HG03457 (cell line): ENCODE measurements at regions not wholly inside any gene's neighbourhood (a gene's known extent, or its start where the extent isn't known, plus 50 kb on each side); places are given as distances from the start of the nearest gene placed in this dataset.

ENCODE experiments used
- ATAC-seq: cut with Tn5 transposase; IDR thresholded peaks from one replicate; pipeline ENCODE4 v1.9.1; 2021; ENCODE audit warnings: moderate number of reproducible peaks; ENCODE audit not compliant: unreplicated experiment

- no peak for ATAC-seq
Measured at GRCh38 chr4:154107337-154107736, 318.5 kb upstream of the SFRP2 start.

GRCh38 chr4:154088741-154089140 lies 299.9 kb upstream of the SFRP2 start:
- ATAC-seq = no peak

GRCh38 chr4:154086247-154086646 lies 297.4 kb upstream of the SFRP2 start:
- ATAC-seq = no peak

GRCh38 chr4:154084864-154085263 lies 296.0 kb upstream of the SFRP2 start:
- ATAC-seq = no peak

- no peak for ATAC-seq
Measured at GRCh38 chr4:154082760-154083535, 294.1 kb upstream of the SFRP2 start.

GRCh38 chr4:154081391-154081790 lies 292.5 kb upstream of the SFRP2 start:
- ATAC-seq = no peak

- ATAC-seq = no peak
Measured at GRCh38 chr4:154078504-154079350, 289.8 kb upstream of the SFRP2 start.

- ATAC-seq = no peak
Measured at GRCh38 chr4:154076921-154077320, 288.0 kb upstream of the SFRP2 start.

GRCh38 chr4:154073107-154073822 lies 284.4 kb upstream of the SFRP2 start:
- ATAC-seq = no peak

GRCh38 chr4:154067786-154068185 lies 278.9 kb upstream of the SFRP2 start:
- no peak for ATAC-seq

GRCh38 chr4:154065368-154065767 lies 276.5 kb upstream of the SFRP2 start:
- no peak for ATAC-seq

- no peak for ATAC-seq
Measured at GRCh38 chr4:154064244-154064643, 275.4 kb upstream of the SFRP2 start.

GRCh38 chr4:154049457-154050181 lies 260.7 kb upstream of the SFRP2 start:
- ATAC-seq = no peak

GRCh38 chr4:154047733-154048132 lies 258.9 kb upstream of the SFRP2 start:
- ATAC-seq = no peak

- no peak for ATAC-seq
Measured at GRCh38 chr4:154044742-154045485, 256.0 kb upstream of the SFRP2 start.

GRCh38 chr4:154044108-154044531 lies 255.2 kb upstream of the SFRP2 start:
- ATAC-seq = no peak

- no peak for ATAC-seq
Measured at GRCh38 chr4:154041640-154042039, 252.8 kb upstream of the SFRP2 start.

- no peak for ATAC-seq
Measured at GRCh38 chr4:154039435-154040343, 250.8 kb upstream of the SFRP2 start.

- no peak for ATAC-seq
Measured at GRCh38 chr4:154036856-154037255, 248.0 kb upstream of the SFRP2 start.
